HepG2 (cell line): ENCODE measurements at regions not wholly inside any gene's neighbourhood (a gene's known extent, or its start where the extent isn't known, plus 50 kb on each side); places are given as distances from the start of the nearest gene placed in this dataset.
"Not testable (repeated sequence)": the region's sequence is repeated elsewhere in the genome, so short reads cannot be mapped to it uniquely, and the experiment has no call there.

Source experiments
- ATAC-seq: fragments of 200-7000 bp; cut with Tn5 transposase; 3 replicates; pipeline ENCODE4 v1.9.1; 2020; ENCODE audit warnings: mild to moderate bottlenecking, moderate library complexity
- BruUV-seq: library from RNA; stranded (reverse); fragments of 400-500 nt; replicated peaks from 2 replicates; lab custom pipeline; 2021; lab: Mats Ljungman, UMichigan
- CTCF ChIA-PET: fragments of 300-600 bp; formaldehyde crosslinking; extraction: SDS; loops from one replicate; lab custom pipeline; 2021; ENCODE audit warnings: low total read pairs, inconsistent platforms, low intra/inter-chr PET ratio; lab: Yijun Ruan, JAX
- POLR2A ChIA-PET: fragments of 350-600 bp; sonication (Branson Sonifier 250); formaldehyde crosslinking; loops from one replicate; lab custom pipeline; 2020; ENCODE audit warnings: antibody characterized with exemption, inconsistent platforms; lab: Yijun Ruan, JAX
- DNase-seq: peaks from one replicate; pipeline ENCODE4 v3.0.0-alpha.2; 2015; ENCODE audit warnings: low spot score
- FAIRE-seq: peaks from 3 replicates; lab custom pipeline; 2011; peaks lifted over from hg19 to GRCh38; lab: Jason Lieb, UNC
- H2AFZ ChIP-seq: one replicate; pipeline ENCODE4 v1.6.1; 2011; ENCODE audit warnings: low read length, inconsistent platforms
- H3K27ac ChIP-seq: fragments of 300-600 bp; 3 replicates; pipeline ENCODE4 v1.8.0; 2011; ENCODE audit warnings: mixed run types, mild to moderate bottlenecking, mixed read lengths, low read length, inconsistent platforms; ENCODE audit not compliant: insufficient read depth; ENCODE audit errors: extremely low read length
- H3K27me3 ChIP-seq, 2 experiments: fragments of 200-600 bp in 1 of 2; 2 replicates in 1 of 2; 3 replicates in 1 of 2; pipeline versions ENCODE4 v1.6.0 to v1.8.0; 2011; ENCODE audit warnings: low read length in 2 of 2, mild to moderate bottlenecking in 2 of 2, moderate library complexity in 2 of 2, inconsistent platforms in 1 of 2; ENCODE audit not compliant: insufficient read depth in 2 of 2, control insufficient read depth in 1 of 2
- H3K36me3 ChIP-seq, 2 experiments: fragments of 200-600 bp in 1 of 2; replicated peaks in 1 of 2; 2 replicates in 1 of 2; 3 replicates in 1 of 2; pipeline versions ENCODE4 v1.5.1 to v1.8.0; 2011; ENCODE audit warnings: low read length in 2 of 2, inconsistent platforms in 1 of 2; ENCODE audit not compliant: insufficient read depth in 2 of 2, control insufficient read depth in 1 of 2
- H3K4me1 ChIP-seq: 2 replicates; pipeline ENCODE4 v1.5.1; 2012; ENCODE audit warnings: low read length, inconsistent platforms; ENCODE audit not compliant: insufficient read depth
- H3K4me2 ChIP-seq: 2 replicates; pipeline ENCODE4 v1.6.0; 2011; ENCODE audit warnings: low read depth, low read length, inconsistent platforms
- H3K4me3 ChIP-seq, 3 experiments: fragments of 200-600 bp in 1 of 3; sonication (generic), shearing (Covaris generic) in 1 of 3; replicated peaks in 1 of 3; 2 replicates each; pipeline ENCODE4 v1.5.1; 2011 to 2016; ENCODE audit warnings: low read length in 3 of 3, inconsistent platforms in 2 of 3, low read depth in 2 of 3, mild to moderate bottlenecking in 2 of 3, control low read depth in 1 of 3, mixed read lengths in 1 of 3; ENCODE audit not compliant: insufficient read depth in 1 of 3
- H3K79me2 ChIP-seq: one replicate; pipeline ENCODE4 v1.6.1; 2011; ENCODE audit warnings: low read length, inconsistent platforms; ENCODE audit not compliant: insufficient read depth
- H3K9ac ChIP-seq: 2 replicates; pipeline ENCODE4 v1.6.0; 2011; ENCODE audit warnings: mild to moderate bottlenecking, low read depth, low read length, inconsistent platforms; ENCODE audit not compliant: insufficient read depth
- H3K9me3 ChIP-seq: 2 replicates; pipeline ENCODE4 v1.5.1; 2012; ENCODE audit warnings: mild to moderate bottlenecking, low read length
- H4K20me1 ChIP-seq: 2 replicates; pipeline ENCODE4 v1.6.0; 2011; ENCODE audit warnings: inconsistent platforms, mild to moderate bottlenecking, low read length, moderate library complexity; ENCODE audit not compliant: insufficient read depth
- ZNF543 ChIP-seq: sonication (generic); formaldehyde crosslinking; IDR thresholded peaks from 2 replicates; pipeline ENCODE4 v1.4.0; 2020; ENCODE audit warnings: mild to moderate bottlenecking, missing genetic modification reagents
- in situ Hi-C: cut with HindIII; loops from 2 replicates; pipeline ENCODE4 v1.10.0; 2017; ENCODE audit warnings: low pct_unique_long_range_greater_than_20kb; ENCODE audit not compliant: extremely low pct_ligation_motif_present
- intact Hi-C: fragments of 100-400 bp; cut with micrococcal nuclease; formaldehyde crosslinking; loops from one replicate; pipeline ENCODE4 v1.10.0; 2022; ENCODE audit not compliant: unreplicated experiment
- TF ChIP-seq, protein P1 (sequence below): sonication (generic); formaldehyde crosslinking; conservative IDR thresholded peaks from 2 replicates; pipeline ENCODE4 v1.4.0; 2020; ENCODE audit warnings: missing genetic modification reagents
- TF ChIP-seq, protein P2 (sequence below): sonication (generic); formaldehyde crosslinking; IDR thresholded peaks from 2 replicates; pipeline ENCODE4 v1.4.0; 2020; ENCODE audit warnings: mild to moderate bottlenecking, missing genetic modification reagents

DNA sequence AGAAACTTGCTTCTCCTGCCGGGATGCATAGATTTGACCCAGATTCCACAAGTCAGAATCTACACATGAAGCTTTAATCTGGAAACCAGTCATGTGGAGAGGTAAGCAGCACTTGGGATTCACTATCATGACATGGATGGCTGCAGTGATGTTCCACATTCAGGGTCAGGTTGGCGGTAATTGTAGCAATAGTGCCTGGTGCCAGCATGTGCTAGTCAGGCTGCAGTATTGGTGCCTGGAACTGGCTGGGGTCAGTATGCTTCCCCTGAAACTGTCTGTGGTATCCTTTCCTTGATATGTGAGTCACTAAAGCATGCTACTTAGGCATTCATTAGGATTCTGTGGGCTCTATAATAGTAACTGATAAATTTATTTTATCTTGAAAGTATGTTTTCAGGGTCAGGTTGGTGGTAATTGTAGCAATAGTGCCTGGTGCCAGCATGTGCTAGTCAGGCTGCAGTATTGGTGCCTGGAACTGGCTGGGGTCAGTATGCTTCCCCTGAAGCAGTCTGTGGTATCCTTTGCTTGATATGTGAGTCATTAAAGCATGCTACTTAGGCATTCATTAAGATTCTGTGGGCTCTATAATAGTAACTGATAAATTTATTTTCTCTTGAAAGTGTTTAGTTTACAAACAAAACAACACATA lies 1439.2 kb downstream of the ZPLD1 start (continued):
- TF ChIP-seq, protein P1, sequence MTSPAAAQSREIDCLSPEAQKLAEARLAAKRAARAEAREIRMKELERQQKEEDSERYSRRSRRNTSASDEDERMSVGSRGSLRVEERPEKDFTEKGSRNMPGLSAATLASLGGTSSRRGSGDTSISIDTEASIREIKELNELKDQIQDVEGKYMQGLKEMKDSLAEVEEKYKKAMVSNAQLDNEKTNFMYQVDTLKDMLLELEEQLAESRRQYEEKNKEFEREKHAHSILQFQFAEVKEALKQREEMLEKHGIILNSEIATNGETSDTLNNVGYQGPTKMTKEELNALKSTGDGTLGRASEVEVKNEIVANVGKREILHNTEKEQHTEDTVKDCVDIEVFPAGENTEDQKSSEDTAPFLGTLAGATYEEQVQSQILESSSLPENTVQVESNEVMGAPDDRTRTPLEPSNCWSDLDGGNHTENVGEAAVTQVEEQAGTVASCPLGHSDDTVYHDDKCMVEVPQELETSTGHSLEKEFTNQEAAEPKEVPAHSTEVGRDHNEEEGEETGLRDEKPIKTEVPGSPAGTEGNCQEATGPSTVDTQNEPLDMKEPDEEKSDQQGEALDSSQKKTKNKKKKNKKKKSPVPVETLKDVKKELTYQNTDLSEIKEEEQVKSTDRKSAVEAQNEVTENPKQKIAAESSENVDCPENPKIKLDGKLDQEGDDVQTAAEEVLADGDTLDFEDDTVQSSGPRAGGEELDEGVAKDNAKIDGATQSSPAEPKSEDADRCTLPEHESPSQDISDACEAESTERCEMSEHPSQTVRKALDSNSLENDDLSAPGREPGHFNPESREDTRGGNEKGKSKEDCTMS (CRISPR knock-in tag): no peak
- TF ChIP-seq, protein P2, sequence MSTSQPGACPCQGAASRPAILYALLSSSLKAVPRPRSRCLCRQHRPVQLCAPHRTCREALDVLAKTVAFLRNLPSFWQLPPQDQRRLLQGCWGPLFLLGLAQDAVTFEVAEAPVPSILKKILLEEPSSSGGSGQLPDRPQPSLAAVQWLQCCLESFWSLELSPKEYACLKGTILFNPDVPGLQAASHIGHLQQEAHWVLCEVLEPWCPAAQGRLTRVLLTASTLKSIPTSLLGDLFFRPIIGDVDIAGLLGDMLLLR (CRISPR knock-in tag): no peak
- TF ChIP-seq ZNF543 (CRISPR knock-in tag): no peak
- TF ChIP-seq, all 625 proteins: peak for 0

DNA sequence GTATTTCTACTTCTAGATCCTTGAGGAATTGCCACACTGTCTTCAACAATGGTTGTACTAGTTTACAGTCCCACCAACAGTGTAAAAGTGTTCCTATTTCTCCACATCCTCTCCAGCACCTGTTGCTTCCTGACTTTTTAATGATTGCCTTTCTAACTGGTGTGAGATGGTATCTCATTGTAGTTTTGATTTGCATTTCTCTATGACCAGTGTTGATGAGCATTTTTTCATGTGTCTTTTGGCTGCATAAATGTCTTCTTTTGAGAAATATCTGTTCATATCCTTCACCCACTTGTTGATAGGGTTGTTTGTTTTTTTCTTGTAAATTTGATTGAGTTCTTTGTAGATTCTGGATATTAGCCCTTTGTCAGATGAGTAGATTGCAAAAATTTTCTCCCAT lies 1447.0 kb downstream of the ZPLD1 start:
- H3K4me3 ChIP-seq, H3K9ac ChIP-seq, H3K27me3 ChIP-seq, H3K27ac ChIP-seq, DNase-seq, H3K4me2 ChIP-seq, H3K9me3 ChIP-seq, BruUV-seq, CTCF ChIA-PET, in situ Hi-C loops, H4K20me1 ChIP-seq, H3K4me1 ChIP-seq, H3K79me2 ChIP-seq, H3K36me3 ChIP-seq, intact Hi-C loops, POLR2A ChIA-PET, H2AFZ ChIP-seq, FAIRE-seq, ATAC-seq: not testable (repeated sequence)
